Prostate gland (tissue), 2 donors: ENCODE measurements at regions not wholly inside any gene's neighbourhood (a gene's known extent, or its start where the extent isn't known, plus 50 kb on each side); places are given as distances from the start of the nearest gene placed in this dataset.

ENCODE experiments used
- POLR2A ChIP-seq: fragments of 450-650 bp; IDR thresholded peaks from one replicate; pipeline ENCODE4 v1.6.1; 2016; ENCODE audit warnings: antibody characterized with exemption, mild to moderate bottlenecking
- TF ChIP-seq, protein P1 (sequence below), 4 experiments: fragments of 200-600 bp in 2 of 4; fragments of 450-650 bp in 2 of 4; sonication (generic) in 2 of 4; IDR thresholded peaks; 1 replicate in 3 of 4; 2 replicates in 1 of 4; pipeline ENCODE4 v1.5.1; 2016 to 2019; ENCODE audit warnings: antibody characterized with exemption in 4 of 4, mild to moderate bottlenecking in 2 of 4, moderate library complexity in 2 of 4

DNA sequence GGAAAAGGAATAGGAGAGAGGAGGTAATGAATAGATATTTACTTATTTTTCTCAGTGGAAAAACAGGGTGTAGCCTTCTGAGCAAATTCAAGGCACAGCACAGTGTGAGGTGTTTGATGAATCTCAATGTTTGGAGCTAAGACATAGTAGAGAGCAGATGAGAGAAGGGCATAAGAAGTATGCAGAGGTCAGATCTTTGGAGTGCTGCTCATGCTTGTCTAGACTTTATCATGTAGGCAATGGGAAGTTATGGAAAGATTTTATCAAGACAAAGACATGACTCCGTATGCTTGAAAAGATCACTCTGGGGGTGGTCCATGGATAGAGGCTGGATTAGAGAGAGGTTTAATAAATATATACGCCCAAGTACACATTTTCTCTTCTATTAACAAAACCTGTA, 217.0 kb upstream of the CNR1 start:
- TF ChIP-seq, protein P1, sequence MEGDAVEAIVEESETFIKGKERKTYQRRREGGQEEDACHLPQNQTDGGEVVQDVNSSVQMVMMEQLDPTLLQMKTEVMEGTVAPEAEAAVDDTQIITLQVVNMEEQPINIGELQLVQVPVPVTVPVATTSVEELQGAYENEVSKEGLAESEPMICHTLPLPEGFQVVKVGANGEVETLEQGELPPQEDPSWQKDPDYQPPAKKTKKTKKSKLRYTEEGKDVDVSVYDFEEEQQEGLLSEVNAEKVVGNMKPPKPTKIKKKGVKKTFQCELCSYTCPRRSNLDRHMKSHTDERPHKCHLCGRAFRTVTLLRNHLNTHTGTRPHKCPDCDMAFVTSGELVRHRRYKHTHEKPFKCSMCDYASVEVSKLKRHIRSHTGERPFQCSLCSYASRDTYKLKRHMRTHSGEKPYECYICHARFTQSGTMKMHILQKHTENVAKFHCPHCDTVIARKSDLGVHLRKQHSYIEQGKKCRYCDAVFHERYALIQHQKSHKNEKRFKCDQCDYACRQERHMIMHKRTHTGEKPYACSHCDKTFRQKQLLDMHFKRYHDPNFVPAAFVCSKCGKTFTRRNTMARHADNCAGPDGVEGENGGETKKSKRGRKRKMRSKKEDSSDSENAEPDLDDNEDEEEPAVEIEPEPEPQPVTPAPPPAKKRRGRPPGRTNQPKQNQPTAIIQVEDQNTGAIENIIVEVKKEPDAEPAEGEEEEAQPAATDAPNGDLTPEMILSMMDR (IDR thresholded peaks at IDR 0.05): no peak
- TF ChIP-seq POLR2A: no peak
